HG03520 (cell line): ENCODE measurements at regions not wholly inside any gene's neighbourhood (a gene's known extent, or its start where the extent isn't known, plus 50 kb on each side); places are given as distances from the start of the nearest gene placed in this dataset.

Experiments used
- ATAC-seq: cut with Tn5 transposase; IDR thresholded peaks from one replicate; pipeline ENCODE4 v1.9.1; 2021; ENCODE audit warnings: mild to moderate bottlenecking, moderate library complexity; ENCODE audit not compliant: unreplicated experiment

GRCh38 chr20:22374678-22375590, 209.4 kb downstream of the FOXA2 start:
- ATAC-seq, result no peak

- no peak for ATAC-seq
Observed at GRCh38 chr20:22374066-22374465, 210.3 kb downstream of the FOXA2 start.

GRCh38 chr20:22373164-22373895, 211.0 kb downstream of the FOXA2 start:
- no peak for ATAC-seq

- peak; percentile 56 for ATAC-seq
Observed at GRCh38 chr20:22371843-22372242, 212.5 kb downstream of the FOXA2 start.

GRCh38 chr20:22370137-22370536, 214.2 kb downstream of the FOXA2 start:
- no peak for ATAC-seq

- no peak for ATAC-seq
Observed at GRCh38 chr20:22369100-22369499, 215.3 kb downstream of the FOXA2 start.

GRCh38 chr20:22368235-22368634, 216.1 kb downstream of the FOXA2 start:
- no peak for ATAC-seq

- no peak for ATAC-seq
Observed at GRCh38 chr20:22366631-22367030, 217.7 kb downstream of the FOXA2 start.

GRCh38 chr20:22354647-22355046, 229.7 kb downstream of the FOXA2 start:
- ATAC-seq, result no peak

GRCh38 chr20:22353586-22353985, 230.8 kb downstream of the FOXA2 start:
- no peak for ATAC-seq

- no peak for ATAC-seq
Observed at GRCh38 chr20:22352019-22352418, 232.4 kb downstream of the FOXA2 start.

- ATAC-seq, result no peak
Observed at GRCh38 chr20:22350624-22351023, 233.7 kb downstream of the FOXA2 start.

- no peak for ATAC-seq
Observed at GRCh38 chr20:22348010-22348409, 236.4 kb downstream of the FOXA2 start.

- no peak for ATAC-seq
Observed at GRCh38 chr20:22346716-22347115, 237.7 kb downstream of the FOXA2 start.

GRCh38 chr20:22343612-22344011, 240.8 kb downstream of the FOXA2 start:
- ATAC-seq, result no peak

- ATAC-seq, result no peak
Observed at GRCh38 chr20:22342410-22342809, 242.0 kb downstream of the FOXA2 start.

- ATAC-seq, result no peak
Observed at GRCh38 chr20:22341508-22341907, 242.9 kb downstream of the FOXA2 start.

GRCh38 chr20:22339946-22340345, 244.4 kb downstream of the FOXA2 start:
- no peak for ATAC-seq

GRCh38 chr20:22339091-22339881, 245.1 kb downstream of the FOXA2 start:
- no peak for ATAC-seq

GRCh38 chr20:22338140-22338708, 246.1 kb downstream of the FOXA2 start:
- ATAC-seq, result no peak

GRCh38 chr20:22335210-22335609, 249.2 kb downstream of the FOXA2 start:
- no peak for ATAC-seq
